Lung (tissue), 11 donors: ENCODE measurements at regions not wholly inside any gene's neighbourhood (a gene's known extent, or its start where the extent isn't known, plus 50 kb on each side); places are given as distances from the start of the nearest gene placed in this dataset.
A peak's percentile ranks its signal among the peaks of the same experiment; 100 is the strongest.

Experiments
- ATAC-seq: fragments of 200-7000 bp; cut with Tn5 transposase; one replicate; pipeline ENCODE4 v1.9.1; 2020; ENCODE audit warnings: moderate number of reproducible peaks; ENCODE audit not compliant: insufficient read depth, low FRiP score
- DNase-seq, 3 donors: peaks; one replicate each; pipeline ENCODE4 v3.0.0-alpha.2; 2013 to 2017
- H3K27ac ChIP-seq, 2 donors: one replicate each; pipeline ENCODE4 v1.5.1; 2013; ENCODE audit warnings: mild to moderate bottlenecking in 2 of 2, moderate library complexity in 2 of 2, control low read depth in 1 of 2, inconsistent platforms in 1 of 2, low read depth in 1 of 2, low read length in 1 of 2
- H3K27me3 ChIP-seq, 3 donors: one replicate each; pipeline ENCODE4 v1.5.1; 2013; ENCODE audit warnings: low read length in 2 of 3; ENCODE audit not compliant: control insufficient read depth in 3 of 3, insufficient read depth in 3 of 3
- H3K36me3 ChIP-seq, 4 donors: one replicate each; pipeline ENCODE4 v1.5.1; 2013; ENCODE audit warnings: low read length in 4 of 4, mild to moderate bottlenecking in 1 of 4, moderate library complexity in 1 of 4; ENCODE audit not compliant: control insufficient read depth in 4 of 4, insufficient read depth in 4 of 4
- H3K4me1 ChIP-seq, 5 donors: one replicate each; pipeline ENCODE4 v1.5.1; 2013; ENCODE audit warnings: low read length in 5 of 5, mild to moderate bottlenecking in 2 of 5, moderate library complexity in 1 of 5; ENCODE audit not compliant: control insufficient read depth in 5 of 5, insufficient read depth in 5 of 5
- H3K4me3 ChIP-seq: one replicate; pipeline ENCODE4 v1.5.1; 2013; ENCODE audit warnings: mild to moderate bottlenecking, control low read depth, moderate library complexity
- H3K9ac ChIP-seq, 2 donors: one replicate each; pipeline ENCODE4 v1.5.1; 2013; ENCODE audit warnings: low read length in 2 of 2, control low read depth in 1 of 2; ENCODE audit not compliant: insufficient read depth in 1 of 2
- H3K9me3 ChIP-seq, 4 donors: one replicate each; pipeline ENCODE4 v1.5.1; 2013; ENCODE audit warnings: low read length in 3 of 4, mild to moderate bottlenecking in 1 of 4, moderate library complexity in 1 of 4; ENCODE audit not compliant: control insufficient read depth in 4 of 4, insufficient read depth in 3 of 4
- CTCF ChIP-seq: IDR thresholded peaks from 2 replicates; pipeline ENCODE4 v1.5.1; 2012; ENCODE audit warnings: mild to moderate bottlenecking; ENCODE audit errors: control extremely low read depth, extremely low read depth
- WGBS, 2 donors: extraction: QIAGEN DNeasy Blood & Tissue Kit; methylation state at CpG; one replicate each; pipeline ENCODE4 v1.1.7; 2013; 5-methylcytosine and 5-hydroxymethylcytosine counted together
- donor health status: control.
- donor health status: control.
- donor health status: Bipolar disorder and iron deficiency.
- donor health status: healthy.
- donor health status: DM: yes; HTN: yes; CAD: no.

- peaks cover 0 to 2% (median 0%) of the 10 kb centered on the region in 3 donors for H3K27me3 ChIP-seq
- H3K9ac ChIP-seq, result no peak overlapping the region
- no peak overlapping the region for H3K27ac ChIP-seq
- no peak for TF ChIP-seq CTCF
- no peaks in the 10 kb centered on the region for H3K36me3 ChIP-seq
- H3K4me3 ChIP-seq, result no peak overlapping the region
- H3K4me1 ChIP-seq, result no peaks in the 10 kb centered on the region
- DNase-seq (no peak), ATAC-seq (no peak)
- WGBS, 2 donors, result 89 to 98% methylated on average over 7 of the region's 7 CpGs
- H3K9me3 ChIP-seq, result no peaks in the 10 kb centered on the region
Observed at GRCh38 chr2:120433816-120434290, 87.9 kb downstream of the INHBB start.

GRCh38 chr2:120434492-120435308, 88.8 kb downstream of the INHBB start:
- Histone ChIP-seq H3K36me3 (no peaks in the 10 kb centered on the region), H3K4me3 (no peak overlapping the region), H3K4me1 (no peaks in the 10 kb centered on the region), H3K9ac (no peak overlapping the region), H3K27me3 (peaks cover 0 to 2% (median 0%) of the 10 kb centered on the region in 3 donors), H3K9me3 (no peaks in the 10 kb centered on the region), H3K27ac (no peak overlapping the region)
- DNase-seq, result no peak
- 74 to 79% methylated on average over 22 of the region's 22 CpGs for WGBS, 2 donors
- ATAC-seq, result no peak
- no peak for TF ChIP-seq CTCF

- H3K9me3 ChIP-seq, result no peaks in the 10 kb centered on the region
- TF ChIP-seq CTCF, result no peak
- no peaks in the 10 kb centered on the region for H3K4me1 ChIP-seq
- H3K27me3 ChIP-seq, result peaks cover 0 to 3% (median 0%) of the 10 kb centered on the region in 3 donors
- peak in 1 of 3 donors; percentile 4 for DNase-seq
- H3K27ac ChIP-seq, result no peak overlapping the region
- no peak overlapping the region for H3K9ac ChIP-seq
- ATAC-seq, result no peak
- no peak overlapping the region for H3K4me3 ChIP-seq
- 83 to 90% methylated on average over 11 of the region's 11 CpGs for WGBS, 2 donors
- H3K36me3 ChIP-seq, result no peaks in the 10 kb centered on the region
Observed at GRCh38 chr2:120435671-120436459, 89.9 kb downstream of the INHBB start.
